ENCODE measurements at regions not wholly inside any gene's neighbourhood (a gene's known extent, or its start where the extent isn't known, plus 50 kb on each side); places are given as distances from the start of the nearest gene placed in this dataset.

- dilution Hi-C loops (cut with MboI; ENCODE audit: extremely low pct_ligation_motif_present, low sequenced_read_pairs) = no loop called here
- Histone ChIP-seq H3K9me3 (replicated peaks; ENCODE audit: control insufficient read depth, insufficient read depth, low read length) (no peaks in the 10 kb centered on the region), H3K9ac (replicated peaks; ENCODE audit: extremely low read depth, insufficient read depth, low read length) (no peak overlapping the region), H3K27me3 (ENCODE audit: control insufficient read depth in 2 of 2, insufficient read depth in 2 of 2, low read length in 2 of 2) (no peaks in the 10 kb centered on the region), H3K9me1 (replicated peaks; ENCODE audit: control insufficient read depth, extremely low read depth, insufficient read depth, low read length) (no peaks in the 10 kb centered on the region), H2AFZ (ENCODE audit: low read depth, low read length) (no peak overlapping the region), H3K4me1 (ENCODE audit: control insufficient read depth, extremely low read depth, insufficient read depth, low read length) (peaks cover 14% of the 10 kb centered on the region), H3K4me3 (replicated peaks in 1 of 3; ENCODE audit: insufficient read depth in 1 of 3, low read depth in 1 of 3, low read length in 3 of 3) (no peak overlapping the region), H3K79me2 (ENCODE audit: control insufficient read depth, insufficient read depth, low read length) (no peaks in the 10 kb centered on the region), H4K20me1 (replicated peaks; ENCODE audit: control insufficient read depth, extremely low read depth, insufficient read depth, low read length) (no peaks in the 10 kb centered on the region), H3K36me3 (ENCODE audit: control insufficient read depth in 2 of 2, extremely low read depth in 1 of 2, insufficient read depth in 2 of 2, low read length in 2 of 2) (no peaks in the 10 kb centered on the region), H3K4me2 (ENCODE audit: insufficient read depth, low read length) (no peak overlapping the region), H3K27ac (ENCODE audit: insufficient read depth, low read depth, low read length) (no peak overlapping the region)
- no peak for TF ChIP-seq JUN (IDR thresholded peaks at IDR 0.05; ENCODE audit: borderline replicate concordance, insufficient read depth, insufficient read length, low read depth)
- TF ChIP-seq, protein P1, sequence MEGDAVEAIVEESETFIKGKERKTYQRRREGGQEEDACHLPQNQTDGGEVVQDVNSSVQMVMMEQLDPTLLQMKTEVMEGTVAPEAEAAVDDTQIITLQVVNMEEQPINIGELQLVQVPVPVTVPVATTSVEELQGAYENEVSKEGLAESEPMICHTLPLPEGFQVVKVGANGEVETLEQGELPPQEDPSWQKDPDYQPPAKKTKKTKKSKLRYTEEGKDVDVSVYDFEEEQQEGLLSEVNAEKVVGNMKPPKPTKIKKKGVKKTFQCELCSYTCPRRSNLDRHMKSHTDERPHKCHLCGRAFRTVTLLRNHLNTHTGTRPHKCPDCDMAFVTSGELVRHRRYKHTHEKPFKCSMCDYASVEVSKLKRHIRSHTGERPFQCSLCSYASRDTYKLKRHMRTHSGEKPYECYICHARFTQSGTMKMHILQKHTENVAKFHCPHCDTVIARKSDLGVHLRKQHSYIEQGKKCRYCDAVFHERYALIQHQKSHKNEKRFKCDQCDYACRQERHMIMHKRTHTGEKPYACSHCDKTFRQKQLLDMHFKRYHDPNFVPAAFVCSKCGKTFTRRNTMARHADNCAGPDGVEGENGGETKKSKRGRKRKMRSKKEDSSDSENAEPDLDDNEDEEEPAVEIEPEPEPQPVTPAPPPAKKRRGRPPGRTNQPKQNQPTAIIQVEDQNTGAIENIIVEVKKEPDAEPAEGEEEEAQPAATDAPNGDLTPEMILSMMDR (IDR thresholded peaks at IDR 0.05; ENCODE audit: extremely low read depth in 1 of 2, insufficient read depth in 1 of 2, low read depth in 1 of 2, low read length in 2 of 2) = no peak
- TF ChIP-seq POLR2A (IDR thresholded peaks at IDR 0.05; ENCODE audit: low read depth, low read length) = no peak
- TF ChIP-seq FOS (IDR thresholded peaks at IDR 0.05; ENCODE audit: borderline replicate concordance, insufficient read depth, low read length) = no peak
- TF ChIP-seq MAX (IDR thresholded peaks at IDR 0.05; ENCODE audit: insufficient read depth, insufficient read length) = no peak
- TF ChIP-seq MYC (IDR thresholded peaks at IDR 0.05; ENCODE audit: low read depth, low read length) = no peak
- TF ChIP-seq GATA2 (IDR thresholded peaks at IDR 0.05; ENCODE audit: insufficient read depth, insufficient read length, low read depth, low read length) = no peak
- TF ChIP-seq POLR2AphosphoS5 (IDR thresholded peaks at IDR 0.05; ENCODE audit: insufficient read depth, low read depth, low read length) = no peak
- no peak for TF ChIP-seq EZH2 (IDR thresholded peaks at IDR 0.05; ENCODE audit: borderline replicate concordance, low read depth, low read length, severe bottlenecking)
- FAIRE-seq (no peak), DNase-seq (ENCODE audit: low read depth, low spot score) (no peak)
- BruUV-seq (replicated peaks) = no TSS peak
- intact Hi-C loops (cut with micrococcal nuclease) = no loop called here
- POLR2A ChIA-PET = no interaction called here
- CTCF ChIA-PET = no interaction called here
These were observed 174.7 kb downstream of the ANAPC1 start for GRCh38 chr2:111709321-111709720.
